ENCODE measurements at regions not wholly inside any gene's neighbourhood (a gene's known extent, or its start where the extent isn't known, plus 50 kb on each side); places are given as distances from the start of the nearest gene placed in this dataset.

- H2AFZ ChIP-seq (ENCODE audit: low read length): no peak overlapping the region
- no peak overlapping the region for H3K9ac ChIP-seq (ENCODE audit: low read length)
- H3K4me3 ChIP-seq (ENCODE audit: low read depth, low read length, poor library complexity, severe bottlenecking): no peak overlapping the region
- H3K27ac ChIP-seq (ENCODE audit: low read depth, low read length, poor library complexity, severe bottlenecking): no peak overlapping the region
- H3K27me3 ChIP-seq (ENCODE audit: insufficient read depth, low read length): no peaks in the 10 kb centered on the region
- H3K4me2 ChIP-seq (ENCODE audit: low read length): no peak overlapping the region
- no peaks in the 10 kb centered on the region for H3K9me2 ChIP-seq (ENCODE audit: low read depth, low read length)
- H4K20me1 ChIP-seq (ENCODE audit: insufficient read depth, low read length): no peaks in the 10 kb centered on the region
- no peaks in the 10 kb centered on the region for H3K9me3 ChIP-seq (ENCODE audit: low read length)
- no peaks in the 10 kb centered on the region for H3K36me3 ChIP-seq (ENCODE audit: insufficient read depth, low read length)
- no peaks in the 10 kb centered on the region for H3K4me1 ChIP-seq (ENCODE audit: insufficient read depth, low read length, severe bottlenecking)
- no peak for TF ChIP-seq CTCF (IDR thresholded peaks at IDR 0.05; ENCODE audit: low read length)
- no peak for TF ChIP-seq EZH2 (IDR thresholded peaks at IDR 0.05; ENCODE audit: borderline replicate concordance, low read length)
- no peaks in the 10 kb centered on the region for H3K79me2 ChIP-seq (ENCODE audit: insufficient read depth, low read length)
- H3F3A ChIP-seq (ENCODE audit: insufficient read depth, low read length): no peaks in the 10 kb centered on the region
Observed at GRCh38 chr6:95740157-95740556, 162.8 kb downstream of the MANEA start.

GRCh38 chr6:95741045-95741444 lies 163.7 kb downstream of the MANEA start:
- Histone ChIP-seq H3K4me2 (ENCODE audit: low read length) (no peak overlapping the region), H3K4me3 (ENCODE audit: low read depth, low read length, poor library complexity, severe bottlenecking) (no peak overlapping the region), H3K9me2 (ENCODE audit: low read depth, low read length) (no peaks in the 10 kb centered on the region), H3K9ac (ENCODE audit: low read length) (no peak overlapping the region), H3K79me2 (ENCODE audit: insufficient read depth, low read length) (no peaks in the 10 kb centered on the region), H3K4me1 (ENCODE audit: insufficient read depth, low read length, severe bottlenecking) (no peaks in the 10 kb centered on the region), H2AFZ (ENCODE audit: low read length) (no peak overlapping the region), H3K9me3 (ENCODE audit: low read length) (no peaks in the 10 kb centered on the region), H3F3A (ENCODE audit: insufficient read depth, low read length) (no peaks in the 10 kb centered on the region), H4K20me1 (ENCODE audit: insufficient read depth, low read length) (no peaks in the 10 kb centered on the region), H3K27me3 (ENCODE audit: insufficient read depth, low read length) (no peaks in the 10 kb centered on the region), H3K36me3 (ENCODE audit: insufficient read depth, low read length) (no peaks in the 10 kb centered on the region), H3K27ac (ENCODE audit: low read depth, low read length, poor library complexity, severe bottlenecking) (no peak overlapping the region)
- TF ChIP-seq CTCF (IDR thresholded peaks at IDR 0.05; ENCODE audit: low read length) (no peak), EZH2 (IDR thresholded peaks at IDR 0.05; ENCODE audit: borderline replicate concordance, low read length) (no peak)

GRCh38 chr6:95742767-95743289 lies 165.5 kb downstream of the MANEA start:
- Histone ChIP-seq H3K9ac (ENCODE audit: low read length) (no peak overlapping the region), H3K36me3 (ENCODE audit: insufficient read depth, low read length) (no peaks in the 10 kb centered on the region), H3K27me3 (ENCODE audit: insufficient read depth, low read length) (no peaks in the 10 kb centered on the region), H3K4me2 (ENCODE audit: low read length) (no peak overlapping the region), H4K20me1 (ENCODE audit: insufficient read depth, low read length) (no peaks in the 10 kb centered on the region), H2AFZ (ENCODE audit: low read length) (no peak overlapping the region), H3K79me2 (ENCODE audit: insufficient read depth, low read length) (no peaks in the 10 kb centered on the region), H3K27ac (ENCODE audit: low read depth, low read length, poor library complexity, severe bottlenecking) (no peak overlapping the region), H3K4me1 (ENCODE audit: insufficient read depth, low read length, severe bottlenecking) (no peaks in the 10 kb centered on the region), H3K9me2 (ENCODE audit: low read depth, low read length) (no peaks in the 10 kb centered on the region), H3K4me3 (ENCODE audit: low read depth, low read length, poor library complexity, severe bottlenecking) (no peak overlapping the region), H3F3A (ENCODE audit: insufficient read depth, low read length) (no peaks in the 10 kb centered on the region), H3K9me3 (ENCODE audit: low read length) (no peaks in the 10 kb centered on the region)
- TF ChIP-seq EZH2 (IDR thresholded peaks at IDR 0.05; ENCODE audit: borderline replicate concordance, low read length): no peak
- no peak for TF ChIP-seq CTCF (IDR thresholded peaks at IDR 0.05; ENCODE audit: low read length)
